HG03521 (cell line): ENCODE measurements at regions not wholly inside any gene's neighbourhood (a gene's known extent, or its start where the extent isn't known, plus 50 kb on each side); places are given as distances from the start of the nearest gene placed in this dataset.
A peak's percentile ranks its signal among the peaks of the same experiment; 100 is the strongest.
"Not testable (repeated sequence)": the region's sequence is repeated elsewhere in the genome, so short reads cannot be mapped to it uniquely, and the experiment has no call there.

Source experiments
- ATAC-seq: cut with Tn5 transposase; IDR thresholded peaks from one replicate; pipeline ENCODE4 v1.9.1; 2021; ENCODE audit warnings: mild to moderate bottlenecking, moderate library complexity; ENCODE audit not compliant: unreplicated experiment

GRCh38 chr6:140647322-140647721 lies 1272.9 kb upstream of the CITED2 start:
- not testable (repeated sequence) for ATAC-seq

- ATAC-seq, result no peak
Measured at GRCh38 chr6:140644017-140644416, 1269.6 kb upstream of the CITED2 start.

DNA sequence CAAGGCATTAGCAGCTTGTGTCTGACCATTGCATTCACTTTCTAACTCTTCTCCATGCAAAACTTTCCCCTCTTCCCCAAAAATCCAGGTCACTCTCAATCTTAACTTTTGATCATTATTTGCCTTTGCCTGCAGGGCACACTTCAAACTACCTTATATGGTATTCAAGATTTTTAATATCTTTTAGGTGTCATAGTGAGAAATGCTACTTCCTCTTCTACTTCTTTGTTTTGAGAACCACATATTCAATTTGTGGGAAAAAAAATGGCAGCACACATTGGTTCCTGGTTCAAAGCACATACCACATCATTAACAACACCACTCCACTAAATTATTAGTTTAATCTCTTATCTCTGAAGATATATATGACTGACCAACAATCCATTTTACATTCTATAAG lies 1267.0 kb upstream of the CITED2 start:
- peak; percentile 58 for ATAC-seq

- no peak for ATAC-seq
Measured at GRCh38 chr6:140636908-140637402, 1262.5 kb upstream of the CITED2 start.

DNA sequence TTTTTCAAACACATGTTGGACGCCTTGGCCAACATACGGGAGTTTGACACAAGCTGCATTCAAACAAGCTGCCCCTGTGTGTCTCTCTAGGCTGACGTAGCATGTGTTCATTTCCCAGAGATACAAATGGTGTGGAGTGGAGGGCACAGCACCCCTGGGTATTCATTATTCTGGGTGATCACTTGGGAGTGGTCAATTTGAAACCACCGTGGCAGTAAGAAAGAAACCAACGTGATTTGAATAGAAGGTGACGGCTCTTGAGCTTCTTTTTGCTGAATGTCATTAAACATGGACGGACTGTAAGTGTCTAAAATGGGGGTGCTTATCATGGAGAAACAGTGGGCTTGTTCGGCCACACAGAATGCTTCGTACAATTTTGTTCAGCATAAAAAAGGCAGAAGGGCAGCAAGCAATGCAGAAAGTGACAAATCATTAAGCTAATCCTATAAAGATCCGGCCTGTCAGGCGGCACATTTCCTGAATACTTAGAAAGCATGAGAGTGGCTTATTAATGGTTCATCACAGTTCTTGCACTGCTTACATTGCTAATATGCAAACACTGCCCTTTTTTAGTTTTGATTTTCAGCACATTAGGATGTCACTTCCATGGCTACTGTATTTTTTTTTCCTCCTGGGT lies 1261.9 kb upstream of the CITED2 start:
- no peak for ATAC-seq

GRCh38 chr6:140627002-140627401 lies 1252.6 kb upstream of the CITED2 start:
- no peak for ATAC-seq

- no peak for ATAC-seq
Measured at GRCh38 chr6:140623498-140623897, 1249.0 kb upstream of the CITED2 start.

DNA sequence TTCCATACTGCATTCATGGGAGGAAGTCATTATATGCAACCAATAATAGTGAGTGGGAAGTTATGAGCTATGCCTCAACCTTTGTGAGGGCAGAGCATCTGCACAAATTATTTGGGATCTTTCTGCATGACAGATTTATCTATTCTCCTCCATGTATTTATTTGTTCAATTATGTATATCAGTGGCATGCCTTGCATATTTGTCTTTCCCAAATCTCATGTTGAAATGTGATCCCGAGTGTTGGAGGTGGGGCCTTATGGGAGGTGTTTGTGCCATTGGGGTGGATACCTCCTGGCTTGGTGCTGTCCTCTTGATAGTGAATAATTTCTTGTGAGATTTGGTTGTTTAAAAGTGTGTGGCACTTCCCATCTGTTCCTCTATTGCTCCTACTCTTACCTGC lies 1246.0 kb upstream of the CITED2 start:
- no peak for ATAC-seq

GRCh38 chr6:140609956-140610355 lies 1235.5 kb upstream of the CITED2 start:
- no peak for ATAC-seq

- no peak for ATAC-seq
Measured at GRCh38 chr6:140609321-140609720, 1234.9 kb upstream of the CITED2 start.

- ATAC-seq, result no peak
Measured at GRCh38 chr6:140604786-140605185, 1230.3 kb upstream of the CITED2 start.

DNA sequence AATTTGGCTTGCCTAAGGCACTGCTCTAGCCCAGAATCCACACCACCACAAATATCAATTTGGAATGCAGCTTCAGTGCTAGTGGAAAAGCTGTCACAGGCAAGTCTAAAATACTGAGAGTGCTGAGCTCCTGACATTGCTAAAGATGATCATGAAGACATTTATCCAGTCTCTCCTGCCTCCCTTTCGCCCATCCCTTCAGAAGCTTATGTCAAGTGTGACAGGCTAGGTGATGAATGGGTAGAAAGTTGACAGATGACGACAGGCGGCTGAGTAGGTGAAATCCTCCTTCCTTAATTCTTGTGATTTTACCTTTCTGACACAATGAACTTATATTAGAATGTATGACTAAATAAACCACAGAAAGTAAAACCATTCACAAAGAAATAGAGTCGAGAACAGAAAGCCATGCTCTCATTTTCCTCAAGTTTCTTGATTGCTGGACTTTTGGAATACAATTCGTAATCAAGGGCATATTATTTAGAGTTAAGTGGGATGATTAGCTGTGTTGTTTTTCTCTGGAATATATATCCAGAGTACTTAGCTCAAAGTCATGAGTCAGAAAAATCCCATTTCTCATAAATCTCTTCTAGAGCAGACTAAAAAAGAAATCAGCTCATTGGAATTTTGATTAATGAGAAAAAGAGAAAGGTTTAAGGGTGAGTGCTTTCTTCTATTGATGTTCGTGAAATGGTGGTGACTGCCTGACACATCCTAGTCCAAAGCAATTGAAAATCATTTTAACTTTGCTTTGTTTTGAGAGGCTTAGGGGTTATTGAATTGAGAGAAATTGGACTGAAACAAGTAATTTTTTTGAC lies 1228.2 kb upstream of the CITED2 start:
- ATAC-seq, result no peak

- no peak for ATAC-seq
Measured at GRCh38 chr6:140601021-140601808, 1226.8 kb upstream of the CITED2 start.

- no peak for ATAC-seq
Measured at GRCh38 chr6:140599916-140600315, 1225.5 kb upstream of the CITED2 start.

- ATAC-seq, result no peak
Measured at GRCh38 chr6:140597181-140597580, 1222.7 kb upstream of the CITED2 start.

DNA sequence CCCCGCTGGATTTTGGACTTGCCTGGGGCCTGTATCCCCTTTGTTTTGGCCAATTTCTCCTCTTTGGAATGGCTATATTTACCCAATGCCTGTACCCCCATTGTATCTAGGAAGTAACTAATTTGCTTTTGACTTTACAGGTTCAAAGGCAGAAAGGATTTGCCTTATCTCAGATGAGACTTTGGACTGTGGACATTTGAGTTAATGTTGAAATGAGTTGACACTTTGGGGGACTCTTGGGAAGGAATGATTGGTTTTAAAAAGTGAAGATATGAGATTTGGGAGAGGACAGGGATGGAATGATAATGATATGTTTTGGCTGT lies 1220.3 kb upstream of the CITED2 start:
- no peak for ATAC-seq

GRCh38 chr6:140592877-140593276 lies 1218.4 kb upstream of the CITED2 start:
- no peak for ATAC-seq

GRCh38 chr6:140590641-140591040 lies 1216.2 kb upstream of the CITED2 start:
- no peak for ATAC-seq

DNA sequence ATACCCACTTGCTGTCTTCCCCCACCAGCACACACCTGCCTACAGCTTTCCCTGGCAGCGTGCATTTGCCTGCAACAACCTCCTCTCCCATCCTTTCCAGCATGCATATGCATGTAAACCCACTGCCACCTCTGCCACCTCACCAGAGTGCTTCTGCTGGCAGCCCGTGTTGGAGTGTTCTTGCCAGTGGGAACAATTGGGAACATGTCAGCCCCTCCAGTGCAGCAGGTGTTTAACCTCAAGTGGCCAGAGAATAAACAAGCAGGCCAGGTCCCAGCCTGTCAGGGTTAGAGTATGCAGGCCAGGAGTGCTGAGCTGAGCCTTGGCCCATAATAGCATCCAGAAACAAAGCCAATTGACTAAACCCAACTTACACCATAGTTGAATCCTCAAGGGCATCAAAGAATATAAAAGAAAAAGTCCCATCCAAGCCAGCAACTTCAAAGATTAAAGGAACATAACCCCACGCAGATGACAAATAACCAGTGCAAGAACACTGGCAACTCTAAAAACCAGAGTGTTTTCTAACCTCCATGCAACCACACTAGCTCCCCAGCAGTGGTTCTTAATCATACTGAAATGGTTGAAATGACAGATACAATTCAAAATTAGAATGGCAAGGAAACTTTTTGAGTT lies 1212.1 kb upstream of the CITED2 start:
- peak; percentile 78 for ATAC-seq

DNA sequence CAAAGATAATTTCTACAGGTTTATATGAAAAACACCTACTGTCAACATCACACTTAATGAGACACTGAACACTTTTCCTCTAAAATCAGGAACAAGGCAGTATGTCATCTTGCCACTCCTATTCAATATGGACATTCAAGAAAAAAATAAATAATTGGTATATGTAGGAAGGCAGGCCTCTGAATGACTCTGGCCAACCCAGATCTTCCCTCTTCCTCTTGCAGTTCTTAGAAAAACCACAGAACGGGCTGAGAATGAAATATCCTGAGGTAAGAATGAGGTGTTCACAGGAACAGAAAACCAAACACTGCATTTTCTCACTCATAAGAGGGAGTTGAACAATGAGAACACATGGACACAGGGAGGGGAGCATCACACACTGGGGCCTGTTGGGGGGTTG lies 1207.2 kb upstream of the CITED2 start:
- ATAC-seq, result no peak

- ATAC-seq, result no peak
Measured at GRCh38 chr6:140579918-140580317, 1205.5 kb upstream of the CITED2 start.
